ENCODE measurements at regions not wholly inside any gene's neighbourhood (a gene's known extent, or its start where the extent isn't known, plus 50 kb on each side); places are given as distances from the start of the nearest gene placed in this dataset.

GRCh38 chr3:182491577-182491976 lies 301.7 kb upstream of the ATP11B start:
- TF ChIP-seq EP300 (IDR thresholded peaks at IDR 0.05) = no peak
- TF ChIP-seq, protein P1, sequence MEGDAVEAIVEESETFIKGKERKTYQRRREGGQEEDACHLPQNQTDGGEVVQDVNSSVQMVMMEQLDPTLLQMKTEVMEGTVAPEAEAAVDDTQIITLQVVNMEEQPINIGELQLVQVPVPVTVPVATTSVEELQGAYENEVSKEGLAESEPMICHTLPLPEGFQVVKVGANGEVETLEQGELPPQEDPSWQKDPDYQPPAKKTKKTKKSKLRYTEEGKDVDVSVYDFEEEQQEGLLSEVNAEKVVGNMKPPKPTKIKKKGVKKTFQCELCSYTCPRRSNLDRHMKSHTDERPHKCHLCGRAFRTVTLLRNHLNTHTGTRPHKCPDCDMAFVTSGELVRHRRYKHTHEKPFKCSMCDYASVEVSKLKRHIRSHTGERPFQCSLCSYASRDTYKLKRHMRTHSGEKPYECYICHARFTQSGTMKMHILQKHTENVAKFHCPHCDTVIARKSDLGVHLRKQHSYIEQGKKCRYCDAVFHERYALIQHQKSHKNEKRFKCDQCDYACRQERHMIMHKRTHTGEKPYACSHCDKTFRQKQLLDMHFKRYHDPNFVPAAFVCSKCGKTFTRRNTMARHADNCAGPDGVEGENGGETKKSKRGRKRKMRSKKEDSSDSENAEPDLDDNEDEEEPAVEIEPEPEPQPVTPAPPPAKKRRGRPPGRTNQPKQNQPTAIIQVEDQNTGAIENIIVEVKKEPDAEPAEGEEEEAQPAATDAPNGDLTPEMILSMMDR (IDR thresholded peaks at IDR 0.05) = no peak
- no peak for TF ChIP-seq POLR2A (IDR thresholded peaks at IDR 0.05; ENCODE audit: low read depth)
- TF ChIP-seq POLR2AphosphoS5 (IDR thresholded peaks at IDR 0.05) = no peak

Measured in esophagus muscularis mucosa (tissue), 4 donors.